Endodermal cell (in vitro differentiated cells): ENCODE measurements at regions not wholly inside any gene's neighbourhood (a gene's known extent, or its start where the extent isn't known, plus 50 kb on each side); places are given as distances from the start of the nearest gene placed in this dataset.

ENCODE experiments used
- DNase-seq: peaks from one replicate; pipeline ENCODE4 v3.0.0-alpha.2; 2017
- H3K27ac ChIP-seq: 2 replicates; pipeline ENCODE4 v1.5.1; 2013; ENCODE audit warnings: mild to moderate bottlenecking, low read depth, low read length, moderate library complexity
- H3K27me3 ChIP-seq: 2 replicates; pipeline ENCODE4 v1.6.1; 2013; ENCODE audit warnings: mild to moderate bottlenecking, low read length, moderate library complexity; ENCODE audit not compliant: insufficient read depth, control insufficient read depth, poor library complexity, severe bottlenecking
- H3K36me3 ChIP-seq: 2 replicates; pipeline ENCODE4 v1.7.0; 2013; ENCODE audit warnings: mild to moderate bottlenecking, low read length, moderate library complexity; ENCODE audit not compliant: control insufficient read depth, insufficient read depth
- H3K4me1 ChIP-seq: one replicate; pipeline ENCODE4 v1.7.0; 2013; ENCODE audit warnings: low read length; ENCODE audit not compliant: control insufficient read depth, insufficient read depth
- H3K4me3 ChIP-seq: 2 replicates; pipeline ENCODE4 v1.5.1; 2013; ENCODE audit warnings: mild to moderate bottlenecking, low read length, moderate library complexity
- H3K9ac ChIP-seq: 2 replicates; pipeline ENCODE4 v1.6.1; 2013; ENCODE audit warnings: mild to moderate bottlenecking, low read length, moderate library complexity; ENCODE audit not compliant: poor library complexity, severe bottlenecking; ENCODE audit errors: extremely low read depth
- H3K9me3 ChIP-seq: 2 replicates; pipeline ENCODE4 v1.6.1; 2013; ENCODE audit warnings: mild to moderate bottlenecking, low read length, moderate library complexity; ENCODE audit not compliant: control insufficient read depth
- H3K27ac Mint-ChIP-seq: 2 replicates; pipeline ENCODE4 v1.8.0; 2020; ENCODE audit warnings: mixed read lengths
- H3K27me3 Mint-ChIP-seq: 2 replicates; pipeline ENCODE4 v1.8.0; 2021; ENCODE audit warnings: mild to moderate bottlenecking, mixed read lengths; ENCODE audit not compliant: insufficient read depth
- H3K36me3 Mint-ChIP-seq: 2 replicates; pipeline ENCODE4 v1.8.0; 2020; ENCODE audit warnings: low read depth, mixed read lengths
- H3K4me1 Mint-ChIP-seq: 2 replicates; pipeline ENCODE4 v1.8.0; 2020; ENCODE audit warnings: mixed read lengths
- H3K4me3 Mint-ChIP-seq: 2 replicates; pipeline ENCODE4 v1.8.0; 2020; ENCODE audit warnings: mild to moderate bottlenecking, moderate library complexity, mixed read lengths
- H3K9me3 Mint-ChIP-seq: 2 replicates; pipeline ENCODE4 v1.8.0; 2020; ENCODE audit warnings: mild to moderate bottlenecking, mixed read lengths
- CTCF ChIP-seq: fragments of 200-600 bp; sonication (generic); conservative IDR thresholded peaks from 2 replicates; pipeline ENCODE4 v1.5.0; 2021; ENCODE audit warnings: antibody characterized with exemption, mild to moderate bottlenecking
- WGBS, 2 experiments: methylation state at CpG; one replicate each; pipeline versions ENCODE4 v1.1.5 to v1.1.7; 2013; ENCODE audit warnings: missing lambda C conversion rate in 2 of 2, mixed read lengths in 1 of 2; ENCODE audit not compliant: insufficient coverage in 1 of 2, insufficient read length in 1 of 2; 5-methylcytosine and 5-hydroxymethylcytosine counted together

DNA sequence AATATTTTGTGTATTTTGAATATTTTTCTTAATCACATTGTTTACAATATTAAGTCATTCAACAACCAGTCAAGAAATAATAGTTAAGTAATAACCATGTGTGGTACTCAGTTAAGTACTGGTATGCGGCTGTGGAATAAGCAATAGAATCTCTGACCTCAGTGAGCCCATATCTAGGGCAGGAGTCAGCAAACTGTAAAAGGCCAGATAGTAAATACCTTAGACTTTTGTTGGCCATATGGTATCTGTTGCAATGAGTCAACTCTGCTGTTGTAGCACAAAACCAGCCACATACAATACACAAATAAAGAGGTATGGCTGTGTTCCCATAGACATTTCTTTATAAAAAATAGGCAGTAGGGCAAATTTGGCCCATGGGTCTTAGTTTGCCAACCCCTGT, 311.6 kb upstream of the SEMA3A start:
- H3K4me3 Mint-ChIP-seq, result no peak overlapping the region
- Histone ChIP-seq H3K27me3 (no peaks in the 10 kb centered on the region), H3K27ac (no peak overlapping the region), H3K4me1 (no peaks in the 10 kb centered on the region), H3K9ac (no peak overlapping the region), H3K36me3 (no peaks in the 10 kb centered on the region), H3K9me3 (no peaks in the 10 kb centered on the region), H3K4me3 (no peak overlapping the region)
- no peaks in the 10 kb centered on the region for H3K27me3 Mint-ChIP-seq
- H3K4me1 Mint-ChIP-seq, result peaks cover 15% of the 10 kb centered on the region
- 82 to 96% methylated on average over 1 of the region's 1 CpG for WGBS, 2 experiments
- H3K27ac Mint-ChIP-seq, result no peak overlapping the region
- DNase-seq, result no peak
- no peaks in the 10 kb centered on the region for H3K36me3 Mint-ChIP-seq
- no peaks in the 10 kb centered on the region for H3K9me3 Mint-ChIP-seq
- no peak for TF ChIP-seq CTCF

- H3K9me3 ChIP-seq, result no peaks in the 10 kb centered on the region
- Mint-ChIP-seq H3K4me1 (peaks cover 8% of the 10 kb centered on the region), H3K27ac (no peak overlapping the region), H3K36me3 (no peaks in the 10 kb centered on the region), H3K4me3 (no peak overlapping the region), H3K27me3 (no peaks in the 10 kb centered on the region), H3K9me3 (no peaks in the 10 kb centered on the region)
- TF ChIP-seq CTCF, result no peak
- no peak overlapping the region for H3K4me3 ChIP-seq
- no peaks in the 10 kb centered on the region for H3K4me1 ChIP-seq
- H3K27me3 ChIP-seq, result no peaks in the 10 kb centered on the region
- 90% methylated on average over 1 of the region's 1 CpG; no CpG with 5 or more reads in 1 of the 2 experiments for WGBS, 2 experiments
- no peaks in the 10 kb centered on the region for H3K36me3 ChIP-seq
- no peak overlapping the region for H3K9ac ChIP-seq
- H3K27ac ChIP-seq, result no peak overlapping the region
- DNase-seq, result no peak
These were observed 307.6 kb upstream of the SEMA3A start for GRCh38 chr7:84502239-84502638.

DNA sequence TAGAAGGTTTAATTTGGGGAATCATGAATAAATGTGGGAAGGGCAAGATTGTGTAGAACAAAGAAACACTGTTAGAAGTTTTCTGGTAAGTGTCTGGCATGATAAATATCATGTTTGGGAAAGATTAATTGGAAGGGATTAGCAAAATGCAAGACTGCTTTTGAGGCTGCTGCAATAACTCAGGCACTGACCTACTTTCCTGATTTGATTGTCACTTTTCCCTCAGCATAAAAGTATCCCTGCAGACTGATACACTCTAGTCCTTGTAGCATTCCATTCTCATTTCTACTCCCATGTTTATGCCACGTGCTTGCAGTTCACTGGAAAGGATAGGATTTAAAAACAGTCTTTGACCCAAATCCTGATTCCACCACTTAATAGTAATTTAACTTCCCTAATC, 303.3 kb upstream of the SEMA3A start:
- Mint-ChIP-seq H3K4me3 (no peak overlapping the region), H3K36me3 (no peaks in the 10 kb centered on the region), H3K4me1 (peaks cover 8% of the 10 kb centered on the region), H3K9me3 (no peaks in the 10 kb centered on the region), H3K27me3 (no peaks in the 10 kb centered on the region), H3K27ac (no peak overlapping the region)
- H3K27me3 ChIP-seq, result no peaks in the 10 kb centered on the region
- no peak for TF ChIP-seq CTCF
- no peaks in the 10 kb centered on the region for H3K4me1 ChIP-seq
- H3K36me3 ChIP-seq, result no peaks in the 10 kb centered on the region
- 92 to 100% methylated on average over 1 of the region's 1 CpG for WGBS, 2 experiments
- DNase-seq, result no peak
- H3K27ac ChIP-seq, result no peak overlapping the region
- H3K9ac ChIP-seq, result no peak overlapping the region
- H3K4me3 ChIP-seq, result no peak overlapping the region
- H3K9me3 ChIP-seq, result no peaks in the 10 kb centered on the region
